GDM1 (cell line): ENCODE measurements at regions not wholly inside any gene's neighbourhood (a gene's known extent, or its start where the extent isn't known, plus 50 kb on each side); places are given as distances from the start of the nearest gene placed in this dataset.

Source experiments
- DNase-seq: peaks from one replicate; lab custom pipeline; 2025; lab: John Stamatoyannopoulos, UW

- DNase-seq: no peak
Observed at GRCh38 chr13:33752094-33752493, 65.9 kb upstream of the RFC3 start.

- no peak for DNase-seq
Observed at GRCh38 chr13:33752597-33752996, 65.4 kb upstream of the RFC3 start.

- DNase-seq: no peak
Observed at GRCh38 chr13:33756929-33757328, 61.0 kb upstream of the RFC3 start.

- no peak for DNase-seq
Observed at GRCh38 chr13:33757713-33758112, 60.2 kb upstream of the RFC3 start.

GRCh38 chr13:33758113-33758512 lies 59.8 kb upstream of the RFC3 start:
- no peak for DNase-seq

GRCh38 chr13:33761740-33762139 lies 56.2 kb upstream of the RFC3 start:
- no peak for DNase-seq

GRCh38 chr13:33763021-33763420 lies 54.9 kb upstream of the RFC3 start:
- no peak for DNase-seq

GRCh38 chr13:33764716-33765115 lies 53.2 kb upstream of the RFC3 start:
- DNase-seq: no peak

- DNase-seq: no peak
Observed at GRCh38 chr13:33766329-33767123, 51.4 kb upstream of the RFC3 start.

GRCh38 chr13:33767140-33767539 lies 50.8 kb upstream of the RFC3 start:
- DNase-seq: no peak
